OCI-LY3 (cell line): ENCODE measurements at regions not wholly inside any gene's neighbourhood (a gene's known extent, or its start where the extent isn't known, plus 50 kb on each side); places are given as distances from the start of the nearest gene placed in this dataset.

Source experiments
- CTCF ChIP-seq: fragments of 200-600, 300-600 bp; sonication (generic); IDR thresholded peaks from 2 replicates; pipeline ENCODE4 v1.5.1; 2014; ENCODE audit warnings: antibody characterized with exemption, low read length, low read depth
- EZH2phosphoT487 ChIP-seq: fragments of 200-600 bp; shearing (Covaris generic); IDR thresholded peaks from 2 replicates; pipeline ENCODE4 v1.6.1; 2018; ENCODE audit warnings: antibody characterized with exemption, mixed run types, low read depth

- TF ChIP-seq CTCF (no peak), EZH2phosphoT487 (no peak)
Observed at GRCh38 chr2:18427762-18428161, 132.7 kb downstream of the RDH14 start.
